ENCODE measurements at regions not wholly inside any gene's neighbourhood (a gene's known extent, or its start where the extent isn't known, plus 50 kb on each side); places are given as distances from the start of the nearest gene placed in this dataset.

DNA sequence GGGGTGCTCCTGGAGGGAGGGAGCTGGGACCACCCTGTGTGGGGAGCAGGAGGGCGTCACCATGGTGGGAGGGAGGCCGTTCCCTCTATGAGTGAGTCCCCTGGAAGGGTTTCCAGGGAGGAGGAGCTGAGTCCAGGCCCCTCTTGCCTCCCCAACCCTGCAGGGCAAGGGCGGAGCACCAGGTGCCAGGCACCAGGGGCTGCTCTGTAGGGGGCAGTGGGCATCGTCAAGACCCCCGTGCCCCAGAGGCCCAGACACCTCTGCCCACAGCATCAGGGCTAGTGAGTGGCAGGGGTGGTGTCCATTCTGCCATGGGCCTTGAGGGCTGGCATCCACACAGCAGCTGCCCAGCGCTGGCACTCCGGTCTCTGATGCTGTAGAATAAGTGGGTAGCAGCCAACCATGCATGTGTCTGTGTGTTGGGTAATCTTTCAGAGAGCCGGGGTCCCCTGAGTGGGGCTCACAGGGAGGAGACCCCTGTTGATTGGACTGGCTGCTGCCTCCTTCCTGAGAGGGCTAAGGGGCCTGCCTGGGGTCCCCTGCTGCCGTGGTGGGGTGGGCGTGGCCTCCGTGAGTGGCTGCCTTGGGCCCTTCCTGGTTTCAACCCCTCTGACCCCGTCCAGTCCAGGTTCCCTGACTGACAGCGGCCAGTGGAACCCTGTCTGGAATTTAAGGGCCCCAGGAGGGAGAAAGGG is 72.7 kb upstream of the RNU6ATAC start:
- intact Hi-C loops (cut with micrococcal nuclease) = no loop called here
- peaks cover 9% of the 10 kb centered on the region for H3K4me1 ChIP-seq (ENCODE audit: control insufficient read depth, insufficient read depth, low read length)
- H3K4me2 ChIP-seq (ENCODE audit: low read depth, low read length) = no peak overlapping the region
- H2AK5ac ChIP-seq (ENCODE audit: low read depth, low read length) = peak overlapping the region; percentile 20; the same call in 1 of the 2 replicates
- in situ Hi-C loops (cut with MboI; ENCODE audit: low sequenced_read_pairs) = no loop called here
- H3K36me3 ChIP-seq (ENCODE audit: control insufficient read depth, insufficient read depth, low read length) = no peaks in the 10 kb centered on the region
- no peak overlapping the region for H3K14ac ChIP-seq (replicated peaks; ENCODE audit: low read depth, low read length)
- H2AK9ac ChIP-seq (replicated peaks; ENCODE audit: low read depth, low read length, poor library complexity) = no peak overlapping the region
- no peak overlapping the region for H2BK20ac ChIP-seq (ENCODE audit: low read depth, low read length)
- no peak overlapping the region for H3K56ac ChIP-seq (ENCODE audit: extremely low read depth, insufficient read depth, low read length)
- CTCF ChIA-PET = interaction anchor here (1.4 kb wide), 1 partner anchor 10 kb away, joined by 6 read pairs; no protein-coding TSS in a partner anchor
- no peak overlapping the region for H3K4ac ChIP-seq (ENCODE audit: low read depth, low read length)
- H3K23ac ChIP-seq (ENCODE audit: low read depth, low read length) = no peak overlapping the region
- no peaks in the 10 kb centered on the region for H3K9me3 ChIP-seq (ENCODE audit: control insufficient read depth, insufficient read depth, low read length)
- POLR2A ChIA-PET (ENCODE audit: unreplicated experiment) = no interaction called here
- no peak overlapping the region for H3K27ac ChIP-seq (ENCODE audit: insufficient read depth, low read length)
- no peak overlapping the region for H3K9ac ChIP-seq (ENCODE audit: low read depth, low read length)
- DNase-seq (no peak), ATAC-seq (ENCODE audit: low read depth) (no peak)
- no peaks in the 10 kb centered on the region for H4K20me1 ChIP-seq (ENCODE audit: insufficient read depth, low read length)
- peaks cover 14% of the 10 kb centered on the region; the same call in 1 of the 2 replicates for H3K27me3 ChIP-seq (ENCODE audit: control insufficient read depth, insufficient read depth, low read length)
- 90% methylated on average over 3 of the region's 13 CpGs; no CpG with 5 or more reads in 1 of the 2 experiments for WGBS, 2 experiments (ENCODE audit: extremely low coverage in 2 of 2, insufficient read length in 1 of 2)
- no peak overlapping the region for H3K4me3 ChIP-seq (ENCODE audit: insufficient read depth, low read depth, low read length)
- peak overlapping the region; percentile 27; the same call in 1 of the 2 replicates for H3K18ac ChIP-seq (ENCODE audit: low read depth, low read length)
- H4K91ac ChIP-seq (ENCODE audit: insufficient read depth, low read depth, low read length) = no peak overlapping the region
- no peaks in the 10 kb centered on the region for H3K9me1 ChIP-seq (ENCODE audit: insufficient read depth, low read length)
- no peak for TF ChIP-seq RAD21 (IDR thresholded peaks at IDR 0.05; ENCODE audit: low read length)
- TF ChIP-seq RCOR1 (IDR thresholded peaks at IDR 0.05; ENCODE audit: insufficient replicate concordance, low read length) = no peak
- TF ChIP-seq MXI1 (IDR thresholded peaks at IDR 0.05; ENCODE audit: borderline replicate concordance, low read depth, low read length) = no peak
- no peak for TF ChIP-seq NFE2L2 (IDR thresholded peaks at IDR 0.05; ENCODE audit: low read depth, low read length)
- TF ChIP-seq USF2 (IDR thresholded peaks at IDR 0.05; ENCODE audit: low read depth, low read length) = no peak
- TF ChIP-seq, protein P1, sequence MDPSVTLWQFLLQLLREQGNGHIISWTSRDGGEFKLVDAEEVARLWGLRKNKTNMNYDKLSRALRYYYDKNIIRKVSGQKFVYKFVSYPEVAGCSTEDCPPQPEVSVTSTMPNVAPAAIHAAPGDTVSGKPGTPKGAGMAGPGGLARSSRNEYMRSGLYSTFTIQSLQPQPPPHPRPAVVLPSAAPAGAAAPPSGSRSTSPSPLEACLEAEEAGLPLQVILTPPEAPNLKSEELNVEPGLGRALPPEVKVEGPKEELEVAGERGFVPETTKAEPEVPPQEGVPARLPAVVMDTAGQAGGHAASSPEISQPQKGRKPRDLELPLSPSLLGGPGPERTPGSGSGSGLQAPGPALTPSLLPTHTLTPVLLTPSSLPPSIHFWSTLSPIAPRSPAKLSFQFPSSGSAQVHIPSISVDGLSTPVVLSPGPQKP (IDR thresholded peaks at IDR 0.05; ENCODE audit: borderline replicate concordance, low read depth, low read length) = no peak
- TF ChIP-seq RFX5 (IDR thresholded peaks at IDR 0.05; ENCODE audit: low read depth, low read length) = no peak
- no peak for TF ChIP-seq CEBPB (IDR thresholded peaks at IDR 0.05; ENCODE audit: low read depth, low read length)
- TF ChIP-seq MAFK (IDR thresholded peaks at IDR 0.05; ENCODE audit: low read depth, low read length) = no peak
- no peak for TF ChIP-seq CTCF (conservative IDR thresholded peaks at IDR 0.05; ENCODE audit: low read depth, low read length)
- TF ChIP-seq POLR2A (IDR thresholded peaks at IDR 0.05; ENCODE audit: low read depth, low read length) = no peak
- no peak for TF ChIP-seq BHLHE40 (IDR thresholded peaks at IDR 0.05; ENCODE audit: low read depth, low read length)
- no peak for TF ChIP-seq FOS (IDR thresholded peaks at IDR 0.05; ENCODE audit: low read depth, low read length)
- no peak for TF ChIP-seq CHD1 (IDR thresholded peaks at IDR 0.05; ENCODE audit: low read depth, low read length)
- TF ChIP-seq SMC3 (IDR thresholded peaks at IDR 0.05; ENCODE audit: low read depth, low read length) = no peak
- no peak for TF ChIP-seq MAZ (IDR thresholded peaks at IDR 0.05; ENCODE audit: borderline replicate concordance, low read depth, low read length)
- no peaks in the 10 kb centered on the region for H3K79me1 ChIP-seq (ENCODE audit: low read depth in 1 of 2, low read length in 2 of 2)
- BruUV-seq (replicated peaks) = no TSS peak
- H2BK120ac ChIP-seq (ENCODE audit: low read depth, low read length) = no peak overlapping the region
- 0 out of 2 replicates have a peak overlapping the region, but pooled peaks have one; percentile 10 for H4K5ac ChIP-seq (ENCODE audit: low read depth, low read length)
- 0 out of 4 replicates have a peak overlapping the region, but pooled peaks of 1 of the 2 experiments have one; percentile 48 for H4K8ac ChIP-seq (ENCODE audit: low read depth in 2 of 2, low read length in 2 of 2)
- no peak overlapping the region for H2BK15ac ChIP-seq (ENCODE audit: low read depth, low read length)
- no peak overlapping the region for H2AFZ ChIP-seq (replicated peaks; ENCODE audit: low read length, poor library complexity)
- H2BK5ac ChIP-seq (ENCODE audit: low read depth, low read length, poor library complexity, severe bottlenecking) = no peak overlapping the region
- dilution Hi-C loops (cut with HindIII; ENCODE audit: low sequenced_read_pairs, unreplicated experiment) = no loop called here
